ENCODE measurements at regions not wholly inside any gene's neighbourhood (a gene's known extent, or its start where the extent isn't known, plus 50 kb on each side); places are given as distances from the start of the nearest gene placed in this dataset.

- TF ChIP-seq POLR2AphosphoS5 (IDR thresholded peaks at IDR 0.05; ENCODE audit: low read depth) (no peak), CTCF (IDR thresholded peaks at IDR 0.05; ENCODE audit: insufficient read depth, low read length) (no peak), REST (IDR thresholded peaks at IDR 0.05; ENCODE audit: insufficient replicate concordance, low read depth) (no peak), GABPA (IDR thresholded peaks at IDR 0.05; ENCODE audit: low read depth) (no peak)
Observed at GRCh38 chr18:1746131-1746530, 825.2 kb downstream of the METTL4 start.

Data from HL-60 (cell line).